ENCODE measurements at regions not wholly inside any gene's neighbourhood (a gene's known extent, or its start where the extent isn't known, plus 50 kb on each side); places are given as distances from the start of the nearest gene placed in this dataset.
A peak's percentile ranks its signal among the peaks of the same experiment; 100 is the strongest.

GRCh38 chr21:31566611-31567010 lies 92.9 kb upstream of the SOD1 start:
- Histone ChIP-seq H3K4me3 (replicated peaks; ENCODE audit: low read depth, low read length) (no peak overlapping the region), H3K27me3 (replicated peaks; ENCODE audit: control insufficient read depth, insufficient read depth, low read length) (no peaks in the 10 kb centered on the region; the same call in 1 of the 2 replicates), H3K36me3 (ENCODE audit: control insufficient read depth, insufficient read depth, low read length) (no peaks in the 10 kb centered on the region)
- no peak for TF ChIP-seq CTCF (IDR thresholded peaks at IDR 0.05; ENCODE audit: insufficient read depth, low read length, poor library complexity, severe bottlenecking)
- DNase-seq (ENCODE audit: extremely low read depth, insufficient read length) = no peak

GRCh38 chr21:31566064-31566463 lies 93.4 kb upstream of the SOD1 start:
- TF ChIP-seq CTCF (IDR thresholded peaks at IDR 0.05; ENCODE audit: insufficient read depth, low read length, poor library complexity, severe bottlenecking) = peak; percentile 13

GRCh38 chr21:31564439-31564838 lies 95.1 kb upstream of the SOD1 start:
- DNase-seq (ENCODE audit: extremely low read depth, insufficient read length) = no peak
- H3K4me3 ChIP-seq (replicated peaks; ENCODE audit: low read depth, low read length) = no peak overlapping the region
- no peak for TF ChIP-seq CTCF (IDR thresholded peaks at IDR 0.05; ENCODE audit: insufficient read depth, low read length, poor library complexity, severe bottlenecking)
- no peaks in the 10 kb centered on the region for H3K36me3 ChIP-seq (ENCODE audit: control insufficient read depth, insufficient read depth, low read length)
- no peaks in the 10 kb centered on the region; the same call in 1 of the 2 replicates for H3K27me3 ChIP-seq (replicated peaks; ENCODE audit: control insufficient read depth, insufficient read depth, low read length)

More at GRCh38 chr21:31566064-31566463, 93.4 kb upstream of the SOD1 start:
- H3K27me3 ChIP-seq (replicated peaks; ENCODE audit: control insufficient read depth, insufficient read depth, low read length) = no peaks in the 10 kb centered on the region; the same call in 1 of the 2 replicates
- H3K4me3 ChIP-seq (replicated peaks; ENCODE audit: low read depth, low read length) = no peak overlapping the region
- DNase-seq (ENCODE audit: extremely low read depth, insufficient read length) = no peak
- no peaks in the 10 kb centered on the region for H3K36me3 ChIP-seq (ENCODE audit: control insufficient read depth, insufficient read depth, low read length)

- TF ChIP-seq CTCF (IDR thresholded peaks at IDR 0.05; ENCODE audit: insufficient read depth, low read length, poor library complexity, severe bottlenecking) = no peak
- H3K4me3 ChIP-seq (replicated peaks; ENCODE audit: low read depth, low read length) = no peak overlapping the region
- DNase-seq (ENCODE audit: extremely low read depth, insufficient read length) = no peak
- H3K36me3 ChIP-seq (ENCODE audit: control insufficient read depth, insufficient read depth, low read length) = no peaks in the 10 kb centered on the region
- H3K27me3 ChIP-seq (replicated peaks; ENCODE audit: control insufficient read depth, insufficient read depth, low read length) = no peaks in the 10 kb centered on the region; the same call in 1 of the 2 replicates
Observed at GRCh38 chr21:31560479-31560878, 99.0 kb upstream of the SOD1 start.

- no peaks in the 10 kb centered on the region for H3K36me3 ChIP-seq (ENCODE audit: control insufficient read depth, insufficient read depth, low read length)
- DNase-seq (ENCODE audit: extremely low read depth, insufficient read length) = peak; percentile 83
- peak overlapping the region; percentile 67 for H3K4me3 ChIP-seq (replicated peaks; ENCODE audit: low read depth, low read length)
- no peak for TF ChIP-seq CTCF (IDR thresholded peaks at IDR 0.05; ENCODE audit: insufficient read depth, low read length, poor library complexity, severe bottlenecking)
- H3K27me3 ChIP-seq (replicated peaks; ENCODE audit: control insufficient read depth, insufficient read depth, low read length) = no peaks in the 10 kb centered on the region; the same call in 1 of the 2 replicates
Observed at GRCh38 chr21:31559368-31560119, 99.9 kb upstream of the SOD1 start.

All from GM06990 (cell line).